ENCODE measurements at regions not wholly inside any gene's neighbourhood (a gene's known extent, or its start where the extent isn't known, plus 50 kb on each side); places are given as distances from the start of the nearest gene placed in this dataset.

GRCh38 chr17:13374203-13375143 is 227.3 kb downstream of the HS3ST3A1 start:
- Mint-ChIP-seq H3K27ac (ENCODE audit: low read depth, unreplicated experiment) (no peak overlapping the region), H3K36me3 (ENCODE audit: insufficient read depth, unreplicated experiment) (no peaks in the 10 kb centered on the region), H3K4me1 (ENCODE audit: insufficient read depth, unreplicated experiment) (no peaks in the 10 kb centered on the region), H3K4me3 (ENCODE audit: unreplicated experiment) (no peak overlapping the region), H3K27me3 (ENCODE audit: insufficient read depth, unreplicated experiment) (no peaks in the 10 kb centered on the region), H3K9me3 (ENCODE audit: unreplicated experiment) (no peaks in the 10 kb centered on the region)
- intact Hi-C loops (cut with micrococcal nuclease): no loop called here
- DNase-seq (ENCODE audit: unreplicated experiment): no peak
- POLR2A ChIA-PET: interaction anchor here (0.6 to 1.4 kb wide), 4 partner anchors 12 to 903 kb away, joined by 3 to 5 read pairs (median 4); no protein-coding TSS in a partner anchor
- no peak for TF ChIP-seq CTCF (IDR thresholded peaks at IDR 0.05; ENCODE audit: unreplicated experiment)
- CTCF ChIA-PET: interaction anchor here (1.2 kb wide), 1 partner anchor 13 kb away, joined by 5 read pairs; no protein-coding TSS in a partner anchor
- BruUV-seq (replicated peaks): no TSS peak

- H3K27me3 Mint-ChIP-seq (ENCODE audit: insufficient read depth, unreplicated experiment): no peaks in the 10 kb centered on the region
- no peak for DNase-seq (ENCODE audit: unreplicated experiment)
- no peak overlapping the region for H3K4me3 Mint-ChIP-seq (ENCODE audit: unreplicated experiment)
- intact Hi-C loops (cut with micrococcal nuclease): no loop called here
- no TSS peak for BruUV-seq (replicated peaks)
- ChIA-PET CTCF (no interaction called here), POLR2A (no interaction called here)
- no peaks in the 10 kb centered on the region for H3K9me3 Mint-ChIP-seq (ENCODE audit: unreplicated experiment)
- no peak for TF ChIP-seq CTCF (IDR thresholded peaks at IDR 0.05; ENCODE audit: unreplicated experiment)
- H3K36me3 Mint-ChIP-seq (ENCODE audit: insufficient read depth, unreplicated experiment): no peaks in the 10 kb centered on the region
- H3K4me1 Mint-ChIP-seq (ENCODE audit: insufficient read depth, unreplicated experiment): no peaks in the 10 kb centered on the region
- no peak overlapping the region for H3K27ac Mint-ChIP-seq (ENCODE audit: low read depth, unreplicated experiment)
Observed at GRCh38 chr17:13372432-13372831, 229.3 kb downstream of the HS3ST3A1 start.

GRCh38 chr17:13367154-13367553 is 234.6 kb downstream of the HS3ST3A1 start:
- H3K36me3 Mint-ChIP-seq (ENCODE audit: insufficient read depth, unreplicated experiment): no peaks in the 10 kb centered on the region
- no TSS peak for BruUV-seq (replicated peaks)
- no peak overlapping the region for H3K27ac Mint-ChIP-seq (ENCODE audit: low read depth, unreplicated experiment)
- ChIA-PET CTCF (no interaction called here), POLR2A (interaction anchor here (1.0 to 1.3 kb wide), 2 partner anchors 12 to 28 kb away, joined by 4 read pairs; no protein-coding TSS in a partner anchor)
- peaks cover 9% of the 10 kb centered on the region for H3K4me1 Mint-ChIP-seq (ENCODE audit: insufficient read depth, unreplicated experiment)
- intact Hi-C loops (cut with micrococcal nuclease): no loop called here
- H3K9me3 Mint-ChIP-seq (ENCODE audit: unreplicated experiment): no peaks in the 10 kb centered on the region
- H3K4me3 Mint-ChIP-seq (ENCODE audit: unreplicated experiment): no peak overlapping the region
- no peaks in the 10 kb centered on the region for H3K27me3 Mint-ChIP-seq (ENCODE audit: insufficient read depth, unreplicated experiment)
- no peak for TF ChIP-seq CTCF (IDR thresholded peaks at IDR 0.05; ENCODE audit: unreplicated experiment)
- no peak for DNase-seq (ENCODE audit: unreplicated experiment)

- H3K36me3 Mint-ChIP-seq (ENCODE audit: insufficient read depth, unreplicated experiment): no peaks in the 10 kb centered on the region
- no peaks in the 10 kb centered on the region for H3K27me3 Mint-ChIP-seq (ENCODE audit: insufficient read depth, unreplicated experiment)
- H3K4me3 Mint-ChIP-seq (ENCODE audit: unreplicated experiment): no peak overlapping the region
- intact Hi-C loops (cut with micrococcal nuclease): no loop called here
- H3K9me3 Mint-ChIP-seq (ENCODE audit: unreplicated experiment): no peaks in the 10 kb centered on the region
- DNase-seq (ENCODE audit: unreplicated experiment): no peak
- TF ChIP-seq CTCF (IDR thresholded peaks at IDR 0.05; ENCODE audit: unreplicated experiment): no peak
- no TSS peak for BruUV-seq (replicated peaks)
- POLR2A ChIA-PET: no interaction called here
- H3K27ac Mint-ChIP-seq (ENCODE audit: low read depth, unreplicated experiment): no peak overlapping the region
- CTCF ChIA-PET: no interaction called here
- H3K4me1 Mint-ChIP-seq (ENCODE audit: insufficient read depth, unreplicated experiment): peaks cover 14% of the 10 kb centered on the region
Observed at GRCh38 chr17:13365331-13365730, 236.4 kb downstream of the HS3ST3A1 start.
